Mesothelial cell of epicardium (in vitro differentiated cells): ENCODE measurements at regions not wholly inside any gene's neighbourhood (a gene's known extent, or its start where the extent isn't known, plus 50 kb on each side); places are given as distances from the start of the nearest gene placed in this dataset.

ENCODE experiments used
- DNase-seq, 2 experiments: peaks; one replicate each; pipeline ENCODE4 v3.0.0; 2021; ENCODE audit warnings: low spot score in 2 of 2; ENCODE audit not compliant: unreplicated experiment in 2 of 2
- H3K27ac Mint-ChIP-seq: 2 replicates; pipeline ENCODE4 v1.8.0; 2021; ENCODE audit warnings: mixed read lengths
- H3K27me3 Mint-ChIP-seq: 2 replicates; pipeline ENCODE4 v1.8.0; 2021; ENCODE audit warnings: low read depth, mixed read lengths
- H3K36me3 Mint-ChIP-seq: 2 replicates; pipeline ENCODE4 v1.8.0; 2021; ENCODE audit warnings: mixed read lengths
- H3K4me1 Mint-ChIP-seq: 2 replicates; pipeline ENCODE4 v1.8.0; 2021; ENCODE audit warnings: mixed read lengths
- H3K4me3 Mint-ChIP-seq: 2 replicates; pipeline ENCODE4 v1.8.0; 2021; ENCODE audit warnings: mild to moderate bottlenecking, moderate library complexity, mixed read lengths
- H3K9me3 Mint-ChIP-seq: 2 replicates; pipeline ENCODE4 v1.8.0; 2021; ENCODE audit warnings: mixed read lengths
- CTCF ChIP-seq: fragments of 200-600 bp; sonication (generic); IDR thresholded peaks from one replicate; pipeline ENCODE4 v1.5.0; 2021; ENCODE audit warnings: antibody characterized with exemption; ENCODE audit not compliant: unreplicated experiment

DNA sequence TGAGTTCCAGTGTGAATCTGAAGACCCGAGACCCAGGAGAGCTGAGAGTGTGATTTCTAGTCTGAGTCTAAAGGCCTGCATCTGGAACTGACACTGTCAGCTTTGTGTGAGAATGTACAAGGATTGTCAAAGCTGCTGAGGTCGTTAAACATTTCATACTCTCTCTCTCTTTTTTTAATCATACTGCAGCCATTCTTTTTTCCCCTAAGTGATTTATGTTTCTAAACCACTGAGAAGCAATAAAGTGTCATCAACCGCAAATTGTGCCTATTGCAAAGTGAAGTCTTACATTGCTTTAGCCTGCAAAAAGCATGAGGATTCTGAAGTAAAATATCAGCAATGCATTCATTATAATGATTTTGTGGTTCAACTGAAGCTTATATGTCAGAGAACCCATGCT, 106.0 kb downstream of the ASMT start:
- Mint-ChIP-seq H3K36me3 (no peaks in the 10 kb centered on the region), H3K27ac (no peak overlapping the region), H3K4me3 (no peak overlapping the region), H3K4me1 (no peaks in the 10 kb centered on the region), H3K27me3 (no peaks in the 10 kb centered on the region), H3K9me3 (no peaks in the 10 kb centered on the region)
- no peak for TF ChIP-seq CTCF
- no peak for DNase-seq

DNA sequence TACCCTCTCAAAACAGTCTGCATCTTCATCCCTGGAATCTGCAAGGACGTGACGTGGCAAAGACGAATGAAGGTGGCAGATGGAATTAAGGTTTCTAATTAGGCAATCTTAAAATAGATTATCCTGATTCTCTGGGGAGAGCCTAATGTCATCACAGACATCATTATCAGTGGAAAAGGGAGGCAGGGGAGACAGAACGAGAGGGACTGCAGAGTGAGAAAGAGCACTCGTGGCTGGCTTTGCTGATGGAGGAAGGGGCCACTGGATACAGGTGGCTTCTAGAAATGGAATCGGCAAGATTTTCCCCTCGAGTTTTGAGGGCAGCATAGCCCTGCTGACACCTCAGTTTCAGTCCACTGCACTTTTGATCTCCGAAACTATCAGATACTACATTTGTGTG, 110.6 kb downstream of the ASMT start:
- Mint-ChIP-seq H3K27ac (no peak overlapping the region), H3K4me3 (no peak overlapping the region), H3K9me3 (peaks cover 2% of the 10 kb centered on the region), H3K4me1 (peaks cover 6% of the 10 kb centered on the region), H3K36me3 (no peaks in the 10 kb centered on the region), H3K27me3 (no peaks in the 10 kb centered on the region)
- DNase-seq, result no peak
- TF ChIP-seq CTCF, result no peak

DNA sequence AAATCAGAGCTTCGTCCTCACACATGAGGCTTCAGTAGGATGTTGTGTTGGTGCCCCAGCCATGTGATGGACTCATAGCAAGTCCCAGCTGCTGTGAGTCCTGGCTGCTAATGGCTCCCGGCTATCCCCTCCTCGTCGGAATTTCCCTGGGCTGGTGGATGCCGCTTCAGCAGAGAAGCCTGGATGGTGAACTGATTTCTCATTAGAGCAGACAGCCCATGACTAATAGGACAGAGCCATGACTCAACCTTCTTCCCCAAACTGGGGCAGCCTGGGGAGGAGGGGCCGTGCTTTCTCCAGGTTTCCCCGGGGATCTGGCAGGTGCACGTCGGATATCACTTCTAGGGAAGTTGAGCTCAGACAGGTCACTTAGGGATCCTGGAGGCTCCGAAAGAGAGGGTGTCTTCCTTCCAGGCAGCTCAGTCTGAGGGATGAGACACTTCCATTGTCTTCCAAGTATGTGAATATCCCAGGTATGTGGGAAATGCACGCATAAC, 112.7 kb downstream of the ASMT start:
- DNase-seq, result peak; percentile 22 to 47
- Mint-ChIP-seq H3K36me3 (no peaks in the 10 kb centered on the region), H3K4me3 (no peak overlapping the region), H3K27ac (peak overlapping the region; percentile 86), H3K4me1 (peaks cover 6% of the 10 kb centered on the region), H3K27me3 (no peaks in the 10 kb centered on the region), H3K9me3 (peaks cover 2% of the 10 kb centered on the region)
- no peak for TF ChIP-seq CTCF

DNA sequence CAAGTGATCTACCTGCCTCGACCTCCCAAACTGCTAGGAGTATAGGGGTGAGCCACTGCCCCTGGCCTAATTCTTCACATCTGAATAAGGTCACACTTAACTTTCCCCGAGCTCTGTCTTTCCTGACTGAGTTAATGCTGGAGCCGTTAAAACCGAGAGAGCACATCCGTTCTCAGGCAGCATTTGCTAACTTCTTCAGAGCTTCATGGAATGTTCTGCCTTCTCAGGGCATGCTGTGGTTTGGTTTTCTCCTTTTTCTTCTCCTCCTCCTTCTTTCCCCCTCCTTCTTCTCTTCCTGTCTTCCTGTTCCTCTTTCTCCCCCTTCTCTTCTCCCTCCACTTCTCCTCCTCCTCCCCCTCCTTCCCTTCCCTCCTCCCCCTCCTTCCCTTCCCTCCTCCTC, 119.9 kb downstream of the ASMT start:
- no peaks in the 10 kb centered on the region for H3K4me1 Mint-ChIP-seq
- TF ChIP-seq CTCF, result no peak
- no peak for DNase-seq
- H3K27ac Mint-ChIP-seq, result no peak overlapping the region
- no peaks in the 10 kb centered on the region for H3K27me3 Mint-ChIP-seq
- H3K9me3 Mint-ChIP-seq, result no peaks in the 10 kb centered on the region
- H3K4me3 Mint-ChIP-seq, result no peak overlapping the region
- no peaks in the 10 kb centered on the region for H3K36me3 Mint-ChIP-seq

DNA sequence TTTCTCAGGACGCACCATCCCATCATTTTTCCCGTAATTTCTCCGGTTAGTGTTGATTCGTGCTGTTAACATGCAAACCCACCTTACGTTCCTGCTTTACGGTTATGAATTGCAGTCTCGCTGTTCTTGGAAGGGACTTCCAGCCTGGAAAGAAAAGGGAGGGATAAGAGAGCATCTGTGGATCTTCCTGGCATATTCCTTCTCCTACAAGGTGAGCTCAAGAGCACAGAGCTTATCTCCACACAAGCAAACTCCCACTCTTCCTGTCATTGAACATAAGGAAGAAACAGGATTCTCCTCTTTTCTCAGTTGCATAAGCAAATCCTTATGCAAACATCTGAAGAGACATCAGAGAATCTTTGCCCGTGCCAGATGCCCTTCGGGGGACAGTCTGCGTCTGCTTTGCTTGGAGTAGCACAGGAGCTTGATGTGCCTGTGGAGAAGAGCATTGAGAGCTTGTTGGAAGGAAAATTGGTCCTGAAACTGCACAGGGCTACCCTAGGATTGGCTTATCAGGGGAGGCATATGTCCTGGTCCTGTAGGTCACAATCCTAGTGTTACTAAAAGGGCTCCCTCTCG, 127.0 kb downstream of the ASMT start:
- no peak overlapping the region for H3K27ac Mint-ChIP-seq
- no peak overlapping the region for H3K4me3 Mint-ChIP-seq
- TF ChIP-seq CTCF, result no peak
- DNase-seq, result no peak
- H3K9me3 Mint-ChIP-seq, result peaks cover 19% of the 10 kb centered on the region
- H3K27me3 Mint-ChIP-seq, result no peaks in the 10 kb centered on the region
- H3K4me1 Mint-ChIP-seq, result peaks cover 5% of the 10 kb centered on the region
- no peaks in the 10 kb centered on the region for H3K36me3 Mint-ChIP-seq

- H3K27ac Mint-ChIP-seq, result no peak overlapping the region
- peaks cover 19% of the 10 kb centered on the region for H3K9me3 Mint-ChIP-seq
- H3K36me3 Mint-ChIP-seq, result no peaks in the 10 kb centered on the region
- no peak overlapping the region for H3K4me3 Mint-ChIP-seq
- H3K27me3 Mint-ChIP-seq, result no peaks in the 10 kb centered on the region
- peaks cover 5% of the 10 kb centered on the region for H3K4me1 Mint-ChIP-seq
- TF ChIP-seq CTCF, result no peak
- no peak for DNase-seq
These were observed 128.2 kb downstream of the ASMT start for GRCh38 chrX:1743105-1743504.
